ENCODE measurements at regions not wholly inside any gene's neighbourhood (a gene's known extent, or its start where the extent isn't known, plus 50 kb on each side); places are given as distances from the start of the nearest gene placed in this dataset.

GRCh38 chr2:8046849-8047248 lies 635.0 kb upstream of the ID2 start:
- in situ Hi-C loops (cut with HindIII; ENCODE audit: low sequenced_read_pairs), result no loop called here

DNA sequence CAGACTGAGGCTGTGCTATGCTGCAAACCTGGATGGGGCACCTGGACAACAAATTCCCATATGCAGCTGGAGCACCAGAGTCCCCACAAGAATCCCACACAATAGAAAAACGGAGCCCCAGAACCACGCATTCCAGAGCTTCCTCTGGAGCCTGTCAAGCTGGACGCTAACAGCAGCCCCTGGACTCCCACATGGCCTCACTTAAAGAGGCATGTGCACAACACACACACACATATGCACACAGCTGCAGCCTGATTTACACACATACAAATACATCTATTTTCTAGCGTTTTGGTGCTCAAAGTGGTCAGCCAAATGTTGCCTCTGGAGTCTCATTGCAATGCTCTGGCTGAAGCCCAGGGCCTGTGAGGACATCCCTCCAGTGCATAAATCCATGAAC lies 632.7 kb upstream of the ID2 start:
- in situ Hi-C loops (cut with HindIII; ENCODE audit: low sequenced_read_pairs), result no loop called here

DNA sequence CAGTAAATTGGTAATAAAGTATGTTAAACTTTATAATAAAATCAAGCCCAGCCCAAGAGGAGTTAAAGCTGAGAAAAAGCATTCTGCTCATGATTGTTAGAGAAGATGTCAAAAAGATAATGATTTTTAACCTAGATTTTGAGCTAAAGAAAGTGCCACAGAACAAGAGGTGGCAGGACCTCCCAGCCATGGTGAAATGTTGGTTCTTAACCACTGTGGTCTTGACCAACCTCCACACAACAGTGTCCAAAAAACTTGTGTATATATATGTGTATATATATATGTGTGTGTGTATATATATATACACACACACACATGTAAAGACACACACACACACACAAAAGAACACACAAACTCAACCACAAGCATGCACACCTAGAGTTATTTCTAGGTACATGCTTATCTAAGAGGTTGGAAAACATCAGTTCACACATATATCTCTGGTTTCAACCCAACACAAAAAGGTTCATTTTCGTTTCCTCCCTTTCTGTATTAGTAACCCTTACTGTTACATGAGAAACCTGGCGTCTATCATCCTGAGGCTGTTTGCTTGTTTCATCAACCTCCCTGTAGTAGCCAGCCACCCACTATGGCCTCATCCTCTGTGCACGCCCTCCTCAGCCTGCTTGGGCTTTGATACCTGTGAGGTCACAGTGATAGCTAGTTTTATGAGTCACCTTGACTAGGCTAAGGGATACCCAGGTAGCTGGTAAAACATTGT lies 631.8 kb upstream of the ID2 start:
- in situ Hi-C loops (cut with HindIII; ENCODE audit: low sequenced_read_pairs), result no loop called here

- in situ Hi-C loops (cut with HindIII; ENCODE audit: low sequenced_read_pairs), result no loop called here
Measured at GRCh38 chr2:8053216-8053615, 628.6 kb upstream of the ID2 start.

GRCh38 chr2:8054070-8054469 lies 627.8 kb upstream of the ID2 start:
- in situ Hi-C loops (cut with HindIII; ENCODE audit: low sequenced_read_pairs), result no loop called here

DNA sequence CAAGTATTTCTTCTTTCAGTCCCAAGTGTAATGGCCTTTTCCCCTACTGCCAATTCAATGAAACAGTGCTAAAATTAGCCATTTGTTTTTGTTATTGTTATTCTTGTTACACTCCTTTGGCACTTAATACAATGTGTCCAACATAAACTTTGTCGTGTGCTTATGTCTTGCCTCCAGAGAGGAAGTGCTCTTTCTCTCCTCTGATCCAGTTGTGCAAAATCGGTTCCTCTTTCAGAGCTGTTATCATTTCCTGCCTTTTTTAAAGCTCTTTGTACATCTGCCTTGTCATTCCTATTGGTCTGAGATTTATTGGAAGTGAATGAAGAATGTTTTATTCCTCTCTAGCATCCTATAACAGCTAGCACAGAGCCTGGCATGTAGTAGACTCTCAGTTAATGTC lies 623.2 kb upstream of the ID2 start:
- in situ Hi-C loops (cut with HindIII; ENCODE audit: low sequenced_read_pairs), result no loop called here

DNA sequence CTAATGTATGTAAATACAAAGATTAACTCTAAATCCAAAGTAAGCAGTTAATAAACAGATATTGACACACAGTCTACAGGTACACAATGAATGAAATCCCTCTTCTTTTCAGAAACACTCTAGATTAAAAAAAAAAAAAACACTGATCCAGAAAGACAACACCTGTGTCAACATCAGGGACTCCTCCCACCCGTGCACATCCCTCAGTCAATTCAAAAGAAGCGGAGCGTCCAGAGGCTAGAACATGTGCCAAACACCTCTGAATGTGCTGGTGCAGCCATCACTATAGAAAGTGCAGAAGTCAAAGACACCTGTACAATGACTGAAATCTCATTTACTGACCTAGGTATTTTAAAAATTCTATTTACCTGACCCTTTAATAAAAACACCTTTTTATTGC lies 622.6 kb upstream of the ID2 start:
- in situ Hi-C loops (cut with HindIII; ENCODE audit: low sequenced_read_pairs), result no loop called here

DNA sequence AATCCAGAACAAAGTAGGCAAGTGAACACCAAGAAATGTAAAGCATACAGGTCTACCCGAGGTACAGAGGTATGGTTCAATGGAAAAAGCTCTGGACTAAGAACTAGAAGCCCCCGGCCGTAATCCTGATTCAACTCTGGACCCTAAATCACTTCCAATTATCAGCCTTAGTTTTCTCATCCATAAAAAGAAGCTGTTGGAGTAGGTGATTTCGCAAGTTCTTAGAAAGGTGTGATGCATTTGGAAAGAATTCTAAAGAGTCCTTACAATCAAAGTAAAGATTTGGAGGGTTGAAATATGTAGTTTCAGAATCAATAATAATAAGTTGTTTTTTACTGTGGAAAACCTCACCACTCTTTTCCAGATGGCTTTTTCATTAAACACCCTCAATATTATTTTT lies 622.1 kb upstream of the ID2 start:
- in situ Hi-C loops (cut with HindIII; ENCODE audit: low sequenced_read_pairs), result no loop called here

DNA sequence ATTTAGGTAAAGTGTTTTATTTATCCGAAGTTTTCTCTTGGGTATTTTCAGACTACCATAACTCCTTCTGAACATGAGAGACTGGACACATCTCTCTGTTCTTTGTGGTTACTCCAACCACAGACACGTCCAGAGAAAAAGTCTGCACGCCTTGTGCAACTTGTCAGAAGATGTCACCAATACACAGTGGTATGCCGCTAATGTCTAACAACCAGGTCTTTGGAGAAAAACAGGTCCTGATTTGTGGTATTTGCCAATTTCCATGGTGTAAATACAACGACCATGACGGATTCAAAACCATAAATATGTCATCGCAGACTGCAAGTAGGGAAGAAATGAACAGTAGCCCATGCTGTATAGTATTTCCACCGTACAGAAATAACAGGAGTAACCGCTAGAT lies 620.6 kb upstream of the ID2 start:
- in situ Hi-C loops (cut with HindIII; ENCODE audit: low sequenced_read_pairs), result no loop called here

DNA sequence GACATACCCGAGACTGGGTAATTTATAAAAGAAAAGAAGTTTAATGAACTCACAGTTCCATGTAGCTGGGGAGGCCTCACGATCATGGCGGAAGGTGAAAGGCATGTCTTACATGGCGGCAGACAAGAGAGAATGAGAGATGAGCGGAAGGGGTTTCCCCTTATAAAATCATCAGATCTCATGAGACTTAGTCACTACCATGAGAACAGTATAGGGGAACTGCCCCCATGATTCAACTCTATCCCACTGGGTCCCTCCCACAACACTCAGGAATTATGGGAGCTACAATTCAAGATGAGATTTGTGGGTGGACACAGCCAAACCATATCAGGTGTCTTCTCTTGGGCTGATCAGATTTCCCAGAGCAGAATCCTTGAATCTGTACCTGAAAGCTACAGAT lies 617.3 kb upstream of the ID2 start:
- in situ Hi-C loops (cut with HindIII; ENCODE audit: low sequenced_read_pairs), result no loop called here

GRCh38 chr2:8065191-8065590 lies 616.7 kb upstream of the ID2 start:
- in situ Hi-C loops (cut with HindIII; ENCODE audit: low sequenced_read_pairs), result no loop called here

- in situ Hi-C loops (cut with HindIII; ENCODE audit: low sequenced_read_pairs), result no loop called here
Measured at GRCh38 chr2:8067784-8068336, 614.0 kb upstream of the ID2 start.

DNA sequence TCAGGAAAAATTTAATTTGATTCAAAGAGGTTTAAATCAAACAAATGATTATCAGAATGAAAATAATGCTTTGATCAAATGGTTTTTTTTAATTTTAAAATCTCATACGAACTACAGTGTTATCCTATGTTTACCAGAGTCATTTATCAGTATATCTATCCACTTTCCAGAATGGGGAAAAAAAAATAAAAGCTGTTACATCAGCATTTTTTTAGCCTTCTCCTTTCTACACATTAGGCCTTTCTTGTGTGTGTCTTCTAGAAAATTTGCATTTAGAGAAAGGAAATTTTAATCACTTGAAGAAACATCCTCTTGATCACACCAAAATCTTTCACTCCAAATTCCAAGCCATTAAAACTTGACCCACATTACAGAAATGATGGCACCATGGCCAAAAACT lies 608.9 kb upstream of the ID2 start:
- in situ Hi-C loops (cut with HindIII; ENCODE audit: low sequenced_read_pairs), result no loop called here

DNA sequence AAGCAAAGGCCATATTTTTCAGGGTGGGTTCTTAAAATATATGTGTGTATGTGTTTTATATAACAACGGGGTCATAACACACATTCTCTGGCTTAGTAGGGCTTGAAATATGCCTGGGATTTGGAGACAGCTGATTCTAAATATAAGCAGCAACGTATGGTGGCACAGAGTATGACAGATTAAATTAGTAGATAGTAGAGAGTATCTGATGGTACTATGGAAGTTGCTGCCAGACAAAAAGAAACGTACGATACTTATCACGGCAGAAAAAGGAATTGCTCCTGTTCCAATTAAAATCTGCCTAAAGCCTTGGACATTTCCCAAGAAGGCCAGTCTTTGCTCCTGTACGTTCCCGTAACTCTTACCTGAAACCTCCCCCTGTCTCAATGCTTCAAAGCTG lies 607.9 kb upstream of the ID2 start:
- in situ Hi-C loops (cut with HindIII; ENCODE audit: low sequenced_read_pairs), result no loop called here

GRCh38 chr2:8076448-8077342 lies 605.2 kb upstream of the ID2 start:
- in situ Hi-C loops (cut with HindIII; ENCODE audit: low sequenced_read_pairs), result no loop called here

- in situ Hi-C loops (cut with HindIII; ENCODE audit: low sequenced_read_pairs), result no loop called here
Measured at GRCh38 chr2:8078705-8079104, 603.2 kb upstream of the ID2 start.

- in situ Hi-C loops (cut with HindIII; ENCODE audit: low sequenced_read_pairs), result no loop called here
Measured at GRCh38 chr2:8080063-8080462, 601.8 kb upstream of the ID2 start.

DNA sequence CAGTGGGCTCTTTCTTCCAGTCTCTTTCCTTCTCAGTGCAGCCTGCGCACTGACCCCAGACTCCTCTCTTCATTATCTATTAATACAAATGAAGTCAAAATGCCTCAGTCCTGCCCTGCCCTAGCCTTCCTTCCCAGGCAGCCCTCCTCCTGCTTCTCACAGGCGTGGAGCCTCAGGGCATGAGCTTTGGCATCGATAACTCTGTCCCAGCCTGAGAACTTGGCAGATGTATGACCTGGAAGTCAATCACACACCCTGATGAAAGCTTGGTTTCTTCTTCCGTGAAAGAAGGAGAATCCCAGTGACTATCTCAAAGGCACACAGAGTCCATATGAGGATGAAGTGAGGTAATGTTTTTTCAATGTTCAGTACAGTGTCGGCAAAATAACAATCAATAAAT lies 600.7 kb upstream of the ID2 start:
- in situ Hi-C loops (cut with HindIII; ENCODE audit: low sequenced_read_pairs), result no loop called here

GRCh38 chr2:8082840-8083239 lies 599.0 kb upstream of the ID2 start:
- in situ Hi-C loops (cut with HindIII; ENCODE audit: low sequenced_read_pairs), result no loop called here

GRCh38 chr2:8086357-8086756 lies 595.5 kb upstream of the ID2 start:
- in situ Hi-C loops (cut with HindIII; ENCODE audit: low sequenced_read_pairs), result no loop called here

GRCh38 chr2:8086796-8087479 lies 594.9 kb upstream of the ID2 start:
- in situ Hi-C loops (cut with HindIII; ENCODE audit: low sequenced_read_pairs), result no loop called here

GRCh38 chr2:8087480-8087840 lies 594.4 kb upstream of the ID2 start:
- in situ Hi-C loops (cut with HindIII; ENCODE audit: low sequenced_read_pairs), result no loop called here
